ENCODE measurements at regions not wholly inside any gene's neighbourhood (a gene's known extent, or its start where the extent isn't known, plus 50 kb on each side); places are given as distances from the start of the nearest gene placed in this dataset.

DNA sequence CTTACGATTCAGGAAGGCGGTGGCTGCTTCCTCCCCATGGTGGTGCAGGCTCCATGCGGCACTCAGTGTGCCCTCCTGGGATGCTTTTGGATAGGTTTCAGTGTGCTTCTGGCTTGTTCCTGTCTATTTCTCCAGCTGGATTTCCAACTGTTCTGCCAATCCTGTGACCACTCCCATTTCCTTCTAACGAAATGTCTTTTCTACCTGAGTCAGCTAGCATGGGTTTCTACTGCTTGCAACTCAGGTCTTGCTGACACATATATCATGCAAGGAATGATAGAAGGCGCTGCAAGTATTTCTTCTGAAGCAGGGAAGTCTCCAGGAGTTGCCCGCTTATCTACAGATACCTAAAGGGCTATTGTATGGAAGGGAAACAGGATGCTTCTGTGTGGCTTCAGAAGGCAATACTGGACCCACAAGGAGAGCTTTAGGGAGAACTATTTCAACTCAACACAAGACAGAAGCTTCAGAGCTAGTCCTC is 244.4 kb downstream of the OPA1 start:
- TF ChIP-seq, protein P1, sequence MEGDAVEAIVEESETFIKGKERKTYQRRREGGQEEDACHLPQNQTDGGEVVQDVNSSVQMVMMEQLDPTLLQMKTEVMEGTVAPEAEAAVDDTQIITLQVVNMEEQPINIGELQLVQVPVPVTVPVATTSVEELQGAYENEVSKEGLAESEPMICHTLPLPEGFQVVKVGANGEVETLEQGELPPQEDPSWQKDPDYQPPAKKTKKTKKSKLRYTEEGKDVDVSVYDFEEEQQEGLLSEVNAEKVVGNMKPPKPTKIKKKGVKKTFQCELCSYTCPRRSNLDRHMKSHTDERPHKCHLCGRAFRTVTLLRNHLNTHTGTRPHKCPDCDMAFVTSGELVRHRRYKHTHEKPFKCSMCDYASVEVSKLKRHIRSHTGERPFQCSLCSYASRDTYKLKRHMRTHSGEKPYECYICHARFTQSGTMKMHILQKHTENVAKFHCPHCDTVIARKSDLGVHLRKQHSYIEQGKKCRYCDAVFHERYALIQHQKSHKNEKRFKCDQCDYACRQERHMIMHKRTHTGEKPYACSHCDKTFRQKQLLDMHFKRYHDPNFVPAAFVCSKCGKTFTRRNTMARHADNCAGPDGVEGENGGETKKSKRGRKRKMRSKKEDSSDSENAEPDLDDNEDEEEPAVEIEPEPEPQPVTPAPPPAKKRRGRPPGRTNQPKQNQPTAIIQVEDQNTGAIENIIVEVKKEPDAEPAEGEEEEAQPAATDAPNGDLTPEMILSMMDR (conservative IDR thresholded peaks at IDR 0.05): no peak
- H3K27ac ChIP-seq: no peak overlapping the region

DNA sequence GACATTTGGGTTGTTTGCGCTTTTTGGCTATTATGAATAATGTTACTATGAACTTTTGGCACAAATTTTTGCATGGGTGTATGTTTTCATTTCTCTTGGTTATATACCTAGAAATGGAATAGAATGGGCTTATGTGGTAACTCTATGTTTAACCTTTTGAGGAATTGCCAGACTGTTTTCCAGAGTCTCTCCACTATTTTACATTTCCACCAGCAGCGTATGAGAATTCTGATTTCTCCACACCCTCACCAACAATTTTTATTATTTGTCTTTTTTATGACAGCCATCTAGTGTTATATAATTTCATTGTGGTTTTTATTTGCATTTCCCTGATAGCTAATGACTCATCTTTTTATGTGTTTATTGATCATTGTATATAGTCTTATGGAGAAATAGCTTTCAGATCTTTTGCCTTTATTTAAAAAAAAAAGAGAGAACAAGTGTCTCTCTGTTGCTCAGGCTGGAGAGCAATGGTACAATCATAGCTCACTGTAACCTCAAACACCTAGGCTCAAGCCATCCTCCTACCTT is 247.2 kb downstream of the OPA1 start:
- TF ChIP-seq, protein P1 (conservative IDR thresholded peaks at IDR 0.05): no peak
- no peak overlapping the region for H3K27ac ChIP-seq

GRCh38 chr3:193841581-193841980 is 248.6 kb downstream of the OPA1 start:
- H3K27ac ChIP-seq: peak overlapping the region; percentile 69
- TF ChIP-seq, protein P1 (conservative IDR thresholded peaks at IDR 0.05): no peak

- peak overlapping the region; percentile 69 for H3K27ac ChIP-seq
- TF ChIP-seq, protein P1 (conservative IDR thresholded peaks at IDR 0.05): no peak
These were observed 249.2 kb downstream of the OPA1 start for GRCh38 chr3:193842029-193842798.

DNA sequence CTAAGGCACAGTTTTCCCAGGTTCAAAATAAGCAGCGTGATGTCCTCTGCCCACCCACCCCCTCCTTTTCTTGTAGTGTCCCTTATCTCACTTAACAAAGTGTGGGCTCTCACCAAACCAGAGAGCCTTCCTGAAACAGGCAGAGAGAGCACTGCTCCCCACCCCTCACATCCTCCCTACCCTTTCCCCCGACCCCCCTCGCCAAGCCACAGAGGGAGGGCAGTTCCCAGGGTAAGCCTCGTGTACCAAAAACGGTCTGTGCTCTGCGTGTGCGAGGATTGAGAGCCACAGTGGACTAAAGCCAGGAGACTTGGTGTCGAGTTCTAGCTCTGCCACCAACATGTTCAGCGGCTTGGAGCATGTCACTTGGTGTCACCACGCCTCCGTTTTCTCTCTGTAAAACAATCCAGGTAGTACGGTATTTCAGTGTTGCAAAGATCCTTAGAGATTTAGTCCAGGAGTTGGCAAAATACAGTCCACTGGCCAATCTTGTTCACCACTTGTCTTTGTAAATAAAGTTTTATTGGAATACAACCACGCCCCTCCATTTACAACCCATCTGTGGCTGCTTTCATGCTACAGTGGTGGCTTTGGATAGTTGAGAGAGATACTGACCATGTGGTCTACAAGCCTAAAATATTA is 249.9 kb downstream of the OPA1 start:
- H3K27ac ChIP-seq: peak overlapping the region; percentile 69

GRCh38 chr3:193843474-193844301 is 250.7 kb downstream of the OPA1 start:
- peak overlapping the region; percentile 69; the same call in 1 of the 2 replicates for H3K27ac ChIP-seq
- TF ChIP-seq, protein P1 (conservative IDR thresholded peaks at IDR 0.05): no peak

More for the DNA sequence above, 249.9 kb downstream of the OPA1 start:
- TF ChIP-seq, protein P1 (conservative IDR thresholded peaks at IDR 0.05): no peak

Data from VCaP (cell line).